ENCODE measurements at regions not wholly inside any gene's neighbourhood (a gene's known extent, or its start where the extent isn't known, plus 50 kb on each side); places are given as distances from the start of the nearest gene placed in this dataset.

GRCh38 chr13:79194272-79194671 lies 211.8 kb downstream of the RBM26 start:
- no peaks in the 10 kb centered on the region for H3K79me1 ChIP-seq (ENCODE audit: low read depth, low read length)
- H3K4me3 ChIP-seq (ENCODE audit: low read length in 2 of 2) = no peak overlapping the region
- no peaks in the 10 kb centered on the region for H3K9me3 ChIP-seq (replicated peaks in 1 of 2; ENCODE audit: control insufficient read depth in 2 of 2, insufficient read depth in 1 of 2, low read depth in 1 of 2, low read length in 2 of 2)
- no peak overlapping the region for H3K27ac ChIP-seq (replicated peaks; ENCODE audit: low read length)
- H2BK12ac ChIP-seq (ENCODE audit: low read length) = no peak overlapping the region
- H3K36me3 ChIP-seq (replicated peaks in 1 of 2; ENCODE audit: control insufficient read depth in 2 of 2, insufficient read depth in 2 of 2, low read length in 2 of 2) = no peaks in the 10 kb centered on the region
- no peak overlapping the region for H3K18ac ChIP-seq (ENCODE audit: low read length)
- no peak overlapping the region for H3K4me2 ChIP-seq (ENCODE audit: insufficient read depth, low read length, poor library complexity, severe bottlenecking)
- no peak overlapping the region for H2BK5ac ChIP-seq (ENCODE audit: low read length)
- H3K27me3 ChIP-seq (ENCODE audit: control insufficient read depth in 3 of 3, insufficient read depth in 3 of 3, low read depth in 1 of 3, low read length in 3 of 3) = no peaks in the 10 kb centered on the region
- H2AK5ac ChIP-seq (ENCODE audit: low read depth, low read length) = no peak overlapping the region
- no peaks in the 10 kb centered on the region for H3K4me1 ChIP-seq (ENCODE audit: control insufficient read depth in 2 of 2, insufficient read depth in 1 of 2, low read depth in 1 of 2, low read length in 2 of 2)
- H3K9ac ChIP-seq (ENCODE audit: low read depth, low read length, poor library complexity) = no peak overlapping the region
- no peak overlapping the region for H3K4ac ChIP-seq (ENCODE audit: low read length)
- H4K91ac ChIP-seq (ENCODE audit: low read depth, low read length, poor library complexity) = no peak overlapping the region
- no peak overlapping the region for H3K23ac ChIP-seq (ENCODE audit: low read depth, low read length, poor library complexity)
- no CpG with 5 or more reads among the region's 3 CpGs for WGBS, 2 donors (ENCODE audit: extremely low coverage in 2 of 2, insufficient read length in 2 of 2, insufficient replicate concordance in 1 of 2)
- no peak overlapping the region for H2BK15ac ChIP-seq (ENCODE audit: low read length)
- H2BK120ac ChIP-seq (ENCODE audit: low read depth, low read length) = no peak overlapping the region
- H4K8ac ChIP-seq (ENCODE audit: low read depth, low read length) = no peak overlapping the region
- H2AFZ ChIP-seq (ENCODE audit: low read length) = no peak overlapping the region
- no peak for DNase-seq (ENCODE audit: low spot score)
- no peak overlapping the region for H3K14ac ChIP-seq (ENCODE audit: low read length)

GRCh38 chr13:79191501-79191900 lies 214.6 kb downstream of the RBM26 start:
- H3K4me3 ChIP-seq (ENCODE audit: low read length in 2 of 2) = no peak overlapping the region
- DNase-seq (ENCODE audit: low spot score) = no peak
- no peak overlapping the region for H2BK12ac ChIP-seq (ENCODE audit: low read length)
- no peak overlapping the region for H3K23ac ChIP-seq (ENCODE audit: low read depth, low read length, poor library complexity)
- H4K8ac ChIP-seq (ENCODE audit: low read depth, low read length) = no peak overlapping the region
- H3K27ac ChIP-seq (replicated peaks; ENCODE audit: low read length) = no peak overlapping the region
- no peaks in the 10 kb centered on the region for H3K4me1 ChIP-seq (ENCODE audit: control insufficient read depth in 2 of 2, insufficient read depth in 1 of 2, low read depth in 1 of 2, low read length in 2 of 2)
- no peaks in the 10 kb centered on the region for H3K36me3 ChIP-seq (replicated peaks in 1 of 2; ENCODE audit: control insufficient read depth in 2 of 2, insufficient read depth in 2 of 2, low read length in 2 of 2)
- no peak overlapping the region for H3K18ac ChIP-seq (ENCODE audit: low read length)
- H3K14ac ChIP-seq (ENCODE audit: low read length) = no peak overlapping the region
- no peak overlapping the region for H2AFZ ChIP-seq (ENCODE audit: low read length)
- no peak overlapping the region for H4K91ac ChIP-seq (ENCODE audit: low read depth, low read length, poor library complexity)
- no peak overlapping the region for H2BK5ac ChIP-seq (ENCODE audit: low read length)
- H3K27me3 ChIP-seq (ENCODE audit: control insufficient read depth in 3 of 3, insufficient read depth in 3 of 3, low read depth in 1 of 3, low read length in 3 of 3) = no peaks in the 10 kb centered on the region
- H2BK15ac ChIP-seq (ENCODE audit: low read length) = no peak overlapping the region
- H3K9ac ChIP-seq (ENCODE audit: low read depth, low read length, poor library complexity) = no peak overlapping the region
- H2AK5ac ChIP-seq (ENCODE audit: low read depth, low read length) = no peak overlapping the region
- no peak overlapping the region for H3K4me2 ChIP-seq (ENCODE audit: insufficient read depth, low read length, poor library complexity, severe bottlenecking)
- no peak overlapping the region for H2BK120ac ChIP-seq (ENCODE audit: low read depth, low read length)
- H3K79me1 ChIP-seq (ENCODE audit: low read depth, low read length) = no peaks in the 10 kb centered on the region
- no peak overlapping the region for H3K4ac ChIP-seq (ENCODE audit: low read length)
- H3K9me3 ChIP-seq (replicated peaks in 1 of 2; ENCODE audit: control insufficient read depth in 2 of 2, insufficient read depth in 1 of 2, low read depth in 1 of 2, low read length in 2 of 2) = no peaks in the 10 kb centered on the region

DNA sequence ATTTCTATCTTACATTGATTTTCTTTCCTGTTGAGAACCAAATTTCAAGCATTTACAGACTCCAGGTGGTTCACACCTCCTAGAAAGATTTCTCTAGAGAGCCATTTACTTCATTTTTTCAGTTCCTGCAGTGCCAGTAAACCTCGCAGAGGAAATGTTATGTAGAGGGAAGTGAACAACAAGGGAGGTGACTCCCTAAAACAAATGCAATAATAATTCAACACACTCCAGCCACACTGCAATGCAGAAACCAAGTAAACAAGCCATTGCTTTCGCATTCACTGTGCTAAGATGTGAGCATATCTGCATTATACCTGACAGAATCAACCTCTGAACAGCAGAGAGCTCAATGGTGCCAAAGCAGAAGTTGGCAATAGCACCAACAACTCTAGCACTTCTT lies 215.1 kb downstream of the RBM26 start:
- no peak overlapping the region for H3K4ac ChIP-seq (ENCODE audit: low read length)
- H2BK120ac ChIP-seq (ENCODE audit: low read depth, low read length) = no peak overlapping the region
- no peak overlapping the region for H2BK5ac ChIP-seq (ENCODE audit: low read length)
- no peak overlapping the region for H3K18ac ChIP-seq (ENCODE audit: low read length)
- no peak overlapping the region for H2AK5ac ChIP-seq (ENCODE audit: low read depth, low read length)
- no peak overlapping the region for H2AFZ ChIP-seq (ENCODE audit: low read length)
- H2BK12ac ChIP-seq (ENCODE audit: low read length) = no peak overlapping the region
- H3K27me3 ChIP-seq (ENCODE audit: control insufficient read depth in 3 of 3, insufficient read depth in 3 of 3, low read depth in 1 of 3, low read length in 3 of 3) = no peaks in the 10 kb centered on the region
- H3K23ac ChIP-seq (ENCODE audit: low read depth, low read length, poor library complexity) = no peak overlapping the region
- H2BK15ac ChIP-seq (ENCODE audit: low read length) = no peak overlapping the region
- no peak overlapping the region for H3K14ac ChIP-seq (ENCODE audit: low read length)
- H3K9ac ChIP-seq (ENCODE audit: low read depth, low read length, poor library complexity) = no peak overlapping the region
- no peaks in the 10 kb centered on the region for H3K9me3 ChIP-seq (replicated peaks in 1 of 2; ENCODE audit: control insufficient read depth in 2 of 2, insufficient read depth in 1 of 2, low read depth in 1 of 2, low read length in 2 of 2)
- H3K4me2 ChIP-seq (ENCODE audit: insufficient read depth, low read length, poor library complexity, severe bottlenecking) = no peak overlapping the region
- H4K8ac ChIP-seq (ENCODE audit: low read depth, low read length) = no peak overlapping the region
- no peaks in the 10 kb centered on the region for H3K4me1 ChIP-seq (ENCODE audit: control insufficient read depth in 2 of 2, insufficient read depth in 1 of 2, low read depth in 1 of 2, low read length in 2 of 2)
- no CpG with 5 or more reads among the region's 2 CpGs for WGBS, 2 donors (ENCODE audit: extremely low coverage in 2 of 2, insufficient read length in 2 of 2, insufficient replicate concordance in 1 of 2)
- H3K4me3 ChIP-seq (ENCODE audit: low read length in 2 of 2) = no peak overlapping the region
- H3K27ac ChIP-seq (replicated peaks; ENCODE audit: low read length) = no peak overlapping the region
- no peak for DNase-seq (ENCODE audit: low spot score)
- no peaks in the 10 kb centered on the region for H3K79me1 ChIP-seq (ENCODE audit: low read depth, low read length)
- no peak overlapping the region for H4K91ac ChIP-seq (ENCODE audit: low read depth, low read length, poor library complexity)
- no peaks in the 10 kb centered on the region for H3K36me3 ChIP-seq (replicated peaks in 1 of 2; ENCODE audit: control insufficient read depth in 2 of 2, insufficient read depth in 2 of 2, low read length in 2 of 2)

DNA sequence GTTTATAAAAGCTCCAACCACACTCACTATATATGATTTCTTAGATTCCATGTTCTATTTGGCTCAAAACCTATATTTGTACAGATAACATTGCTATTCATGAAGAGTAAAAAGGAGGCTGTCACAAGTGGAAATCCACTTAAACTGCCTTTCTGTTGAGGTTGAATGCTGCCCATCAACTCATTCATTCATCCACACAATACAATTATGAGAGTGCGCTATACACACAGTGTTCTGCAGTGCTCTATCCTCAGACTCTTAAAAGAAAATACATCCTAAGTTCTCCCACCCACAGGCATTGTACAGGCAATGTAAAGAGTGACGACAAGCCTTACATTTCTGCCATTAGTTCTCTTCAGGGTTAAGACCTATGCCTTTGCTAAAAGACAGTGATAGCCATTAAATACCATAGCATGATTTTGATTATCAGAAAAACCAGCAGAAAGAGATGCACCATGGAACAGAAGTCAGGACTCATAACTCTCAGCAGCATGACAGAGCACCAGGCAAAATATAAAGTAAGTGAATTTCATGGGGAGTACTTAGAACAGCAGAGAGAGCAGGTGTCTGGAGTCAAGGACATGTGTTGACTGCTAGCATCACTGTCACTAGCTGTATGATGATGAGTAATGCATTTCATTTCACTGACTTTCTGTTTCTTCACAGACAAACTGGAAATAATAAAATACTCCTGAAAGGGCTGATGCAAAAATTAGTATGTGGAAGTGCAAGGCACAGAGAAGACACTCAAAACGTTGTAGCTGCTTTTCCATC lies 218.0 kb downstream of the RBM26 start:
- Histone ChIP-seq H3K4me2 (ENCODE audit: insufficient read depth, low read length, poor library complexity, severe bottlenecking) (no peak overlapping the region), H2BK5ac (ENCODE audit: low read length) (no peak overlapping the region), H3K27me3 (ENCODE audit: control insufficient read depth in 3 of 3, insufficient read depth in 3 of 3, low read depth in 1 of 3, low read length in 3 of 3) (no peaks in the 10 kb centered on the region), H3K4me1 (ENCODE audit: control insufficient read depth in 2 of 2, insufficient read depth in 1 of 2, low read depth in 1 of 2, low read length in 2 of 2) (no peaks in the 10 kb centered on the region), H4K8ac (ENCODE audit: low read depth, low read length) (no peak overlapping the region), H3K9me3 (replicated peaks in 1 of 2; ENCODE audit: control insufficient read depth in 2 of 2, insufficient read depth in 1 of 2, low read depth in 1 of 2, low read length in 2 of 2) (no peaks in the 10 kb centered on the region), H2BK15ac (ENCODE audit: low read length) (no peak overlapping the region), H4K91ac (ENCODE audit: low read depth, low read length, poor library complexity) (no peak overlapping the region), H3K23ac (ENCODE audit: low read depth, low read length, poor library complexity) (no peak overlapping the region), H2BK12ac (ENCODE audit: low read length) (no peak overlapping the region), H3K79me1 (ENCODE audit: low read depth, low read length) (no peaks in the 10 kb centered on the region), H2AK5ac (ENCODE audit: low read depth, low read length) (no peak overlapping the region), H2BK120ac (ENCODE audit: low read depth, low read length) (no peak overlapping the region), H3K27ac (replicated peaks; ENCODE audit: low read length) (no peak overlapping the region), H3K14ac (ENCODE audit: low read length) (no peak overlapping the region), H3K4ac (ENCODE audit: low read length) (no peak overlapping the region), H3K4me3 (ENCODE audit: low read length in 2 of 2) (no peak overlapping the region), H2AFZ (ENCODE audit: low read length) (no peak overlapping the region), H3K36me3 (replicated peaks in 1 of 2; ENCODE audit: control insufficient read depth in 2 of 2, insufficient read depth in 2 of 2, low read length in 2 of 2) (no peaks in the 10 kb centered on the region), H3K18ac (ENCODE audit: low read length) (no peak overlapping the region), H3K9ac (ENCODE audit: low read depth, low read length, poor library complexity) (no peak overlapping the region)
- DNase-seq (ENCODE audit: low spot score) = no peak
- no CpG with 5 or more reads among the region's 3 CpGs for WGBS, 2 donors (ENCODE audit: extremely low coverage in 2 of 2, insufficient read length in 2 of 2, insufficient replicate concordance in 1 of 2)
